Keratinocyte (primary cell): ENCODE measurements at regions not wholly inside any gene's neighbourhood (a gene's known extent, or its start where the extent isn't known, plus 50 kb on each side); places are given as distances from the start of the nearest gene placed in this dataset.

Experiments used
- CTCF ChIP-seq, 3 experiments: IDR thresholded peaks in 1 of 3; conservative IDR thresholded peaks in 1 of 3; optimal IDR thresholded peaks in 1 of 3; 2 replicates in 2 of 3; 3 replicates in 1 of 3; pipeline versions ENCODE3 to v1.5.1; 2011; ENCODE audit warnings: low read length in 3 of 3, mild to moderate bottlenecking in 3 of 3, moderate library complexity in 2 of 3, control low read depth in 1 of 3, inconsistent platforms in 1 of 3; ENCODE audit not compliant: insufficient read depth in 2 of 3; ENCODE audit errors: extremely low read depth in 1 of 3
- EZH2 ChIP-seq: IDR thresholded peaks from one replicate; pipeline ENCODE4 v1.6.1; 2012; ENCODE audit warnings: inconsistent platforms, mild to moderate bottlenecking, low read length, moderate library complexity

- TF ChIP-seq CTCF (optimal IDR thresholded peaks at IDR 0.05 in 1 of 3, IDR thresholded peaks at IDR 0.05 in 1 of 3, conservative IDR thresholded peaks at IDR 0.05 in 1 of 3; ENCODE audit: extremely low read depth in 1 of 3, insufficient read depth in 2 of 3, low read length in 3 of 3) (no peak), EZH2 (no peak)
These were observed 715.7 kb upstream of the SORCS1 start for GRCh38 chr10:107880185-107880584.
